ENCODE measurements at regions not wholly inside any gene's neighbourhood (a gene's known extent, or its start where the extent isn't known, plus 50 kb on each side); places are given as distances from the start of the nearest gene placed in this dataset.

GRCh38 chr16:85370881-85371651 is 242.1 kb upstream of the GSE1 start:
- no peaks in the 10 kb centered on the region for H3K9me3 Mint-ChIP-seq
- H3K27ac Mint-ChIP-seq: no peak overlapping the region
- no peak overlapping the region for H3K4me3 Mint-ChIP-seq
- H3K27me3 Mint-ChIP-seq (ENCODE audit: low read depth): no peaks in the 10 kb centered on the region
- H3K36me3 Mint-ChIP-seq (ENCODE audit: low read depth): no peaks in the 10 kb centered on the region
- peaks cover 3% of the 10 kb centered on the region for H3K4me1 Mint-ChIP-seq (ENCODE audit: low read depth)

DNA sequence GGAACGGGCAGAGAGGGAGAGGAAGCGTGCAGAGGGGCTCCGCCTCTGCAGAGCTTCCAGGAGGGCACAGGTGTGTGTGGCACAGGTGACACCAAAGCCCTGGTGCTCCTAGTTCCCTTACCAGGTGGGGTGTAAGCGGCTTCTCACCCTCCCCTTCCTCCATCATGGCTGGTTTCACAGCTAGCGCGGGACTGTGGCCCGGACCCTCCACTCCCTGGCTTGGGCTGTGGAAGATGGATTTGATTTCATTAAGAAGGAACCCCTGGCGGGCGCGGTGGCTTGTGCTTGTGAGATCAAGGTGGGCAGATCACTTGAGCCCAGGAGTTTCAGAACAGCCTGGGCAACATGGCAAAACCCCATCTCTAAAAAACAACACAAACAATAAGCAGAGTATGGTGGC is 241.2 kb upstream of the GSE1 start:
- Mint-ChIP-seq H3K4me1 (ENCODE audit: low read depth) (peaks cover 3% of the 10 kb centered on the region), H3K4me3 (no peak overlapping the region), H3K27ac (no peak overlapping the region), H3K27me3 (ENCODE audit: low read depth) (no peaks in the 10 kb centered on the region), H3K36me3 (ENCODE audit: low read depth) (no peaks in the 10 kb centered on the region), H3K9me3 (no peaks in the 10 kb centered on the region)

DNA sequence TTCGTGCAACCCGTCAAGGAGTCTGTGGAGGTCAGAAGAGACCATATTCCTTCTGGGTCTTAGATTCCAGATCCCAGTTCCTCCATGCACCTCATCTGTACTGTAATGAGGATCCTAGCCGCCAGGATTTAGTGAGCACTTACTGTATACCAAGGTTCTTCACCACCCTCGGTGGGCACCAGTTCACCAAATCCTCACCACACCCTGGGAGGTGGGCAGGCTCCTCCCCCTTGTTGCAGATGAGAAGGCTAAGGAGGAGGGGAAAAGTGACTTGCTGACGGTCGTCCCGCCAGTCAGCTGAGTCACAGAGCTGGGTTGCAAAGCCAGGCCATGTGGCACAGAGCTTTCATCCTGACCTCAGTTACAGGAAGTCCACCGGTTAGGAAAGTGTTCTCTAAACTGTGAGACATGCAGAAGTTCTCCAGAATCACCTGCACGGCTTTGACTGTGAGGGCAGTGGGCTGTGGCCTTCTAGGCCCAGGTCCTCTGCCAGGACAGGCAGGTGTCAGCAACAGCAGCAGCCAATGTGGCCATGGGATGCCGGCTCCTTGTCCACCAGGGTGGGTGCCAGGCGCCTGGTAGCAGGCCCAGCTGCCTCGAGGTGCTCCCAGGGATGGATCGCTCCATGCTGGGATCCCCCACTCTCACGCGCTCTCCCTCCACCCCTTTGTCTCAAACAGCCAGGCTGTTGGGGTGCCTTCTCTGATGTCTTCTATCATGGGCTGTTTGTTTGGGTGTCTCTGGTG is 240.3 kb upstream of the GSE1 start:
- Mint-ChIP-seq H3K27ac (no peak overlapping the region), H3K9me3 (no peaks in the 10 kb centered on the region), H3K36me3 (ENCODE audit: low read depth) (no peaks in the 10 kb centered on the region), H3K4me1 (ENCODE audit: low read depth) (peaks cover 3% of the 10 kb centered on the region), H3K4me3 (no peak overlapping the region), H3K27me3 (ENCODE audit: low read depth) (no peaks in the 10 kb centered on the region)

DNA sequence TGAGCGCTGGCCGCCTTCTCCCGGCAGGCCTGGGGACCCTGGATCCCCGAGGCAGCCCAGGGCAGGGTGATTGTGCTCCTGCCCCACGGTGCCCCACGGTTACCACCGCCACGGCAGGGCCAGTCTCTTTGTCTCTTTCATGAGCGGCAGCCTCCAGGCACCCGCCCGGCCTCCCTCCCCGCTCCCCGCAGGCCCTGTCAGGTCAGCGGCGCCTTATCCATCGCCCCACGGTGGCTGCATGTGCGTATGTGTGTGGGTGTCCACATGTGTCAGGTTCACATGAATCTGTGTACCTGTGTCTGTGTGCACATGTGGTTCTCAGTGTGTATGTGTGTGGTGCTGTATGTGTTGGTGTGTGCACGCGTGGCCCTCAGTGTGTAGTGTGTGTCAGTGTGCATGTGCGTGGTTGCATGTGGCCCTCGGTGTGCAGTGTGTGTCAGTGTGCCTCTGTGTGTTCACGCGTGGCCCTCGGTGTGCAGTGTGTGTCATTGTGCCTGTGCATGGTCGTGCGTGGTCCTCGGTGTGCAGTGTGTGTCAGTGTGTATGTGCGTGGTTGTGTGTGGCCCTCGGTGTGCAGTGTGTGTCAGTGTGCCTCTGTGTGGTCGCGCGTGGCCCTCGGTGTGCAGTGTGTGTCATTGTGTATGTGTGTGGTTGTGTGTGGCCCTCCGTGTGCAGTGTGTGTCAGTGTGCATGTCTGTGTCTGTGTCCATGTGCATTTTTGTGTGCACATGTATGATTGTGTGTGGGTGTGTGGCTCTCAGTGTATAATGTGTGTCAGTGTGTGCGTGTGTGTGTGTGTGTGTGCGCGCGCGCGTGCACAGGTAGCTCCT is 239.2 kb upstream of the GSE1 start:
- Mint-ChIP-seq H3K27me3 (ENCODE audit: low read depth) (no peaks in the 10 kb centered on the region), H3K9me3 (no peaks in the 10 kb centered on the region), H3K4me3 (no peak overlapping the region), H3K36me3 (ENCODE audit: low read depth) (no peaks in the 10 kb centered on the region), H3K4me1 (ENCODE audit: low read depth) (peaks cover 3% of the 10 kb centered on the region), H3K27ac (no peak overlapping the region)

DNA sequence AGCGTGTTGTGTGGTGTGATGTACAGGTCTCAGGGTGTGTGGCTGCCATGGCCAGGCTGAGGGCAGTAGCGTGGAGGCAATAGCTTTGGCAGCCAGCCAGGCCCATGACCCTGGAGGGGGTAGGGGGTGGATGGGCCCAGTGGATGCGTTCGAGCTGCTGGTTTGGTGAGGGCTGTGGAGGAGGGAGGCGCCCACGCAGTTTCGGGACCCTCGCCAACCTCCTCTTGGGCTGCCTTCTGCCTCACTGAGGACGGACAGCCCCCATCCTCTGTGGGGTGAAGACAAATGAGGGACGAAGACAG is 238.6 kb upstream of the GSE1 start:
- Mint-ChIP-seq H3K36me3 (ENCODE audit: low read depth) (no peaks in the 10 kb centered on the region), H3K27ac (no peak overlapping the region), H3K4me3 (no peak overlapping the region), H3K27me3 (ENCODE audit: low read depth) (no peaks in the 10 kb centered on the region), H3K4me1 (ENCODE audit: low read depth) (peaks cover 3% of the 10 kb centered on the region), H3K9me3 (no peaks in the 10 kb centered on the region)

DNA sequence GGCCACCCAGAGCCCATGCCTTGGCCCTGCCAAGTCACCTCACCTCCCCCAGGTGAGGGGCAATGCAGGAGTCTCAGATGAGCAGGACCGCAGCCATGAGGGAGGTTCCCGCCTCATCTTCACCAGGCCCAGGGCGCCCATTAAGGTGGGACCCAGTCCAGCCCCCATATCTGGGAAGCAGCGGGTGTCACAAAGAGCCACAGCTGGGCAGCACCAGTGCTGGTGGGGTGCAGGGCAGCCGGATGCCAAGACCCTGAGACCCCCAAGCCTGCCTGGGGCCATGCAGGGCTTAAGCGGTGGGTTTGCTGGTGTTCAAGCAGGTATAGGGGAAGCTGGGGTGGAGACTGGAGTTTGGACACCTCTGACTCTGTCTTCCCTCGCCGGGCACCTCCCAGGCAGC is 237.8 kb upstream of the GSE1 start:
- Mint-ChIP-seq H3K9me3 (no peaks in the 10 kb centered on the region), H3K27me3 (ENCODE audit: low read depth) (no peaks in the 10 kb centered on the region)

GRCh38 chr16:85376292-85377095 is 236.6 kb upstream of the GSE1 start:
- H3K4me3 Mint-ChIP-seq: no peak overlapping the region
- no peaks in the 10 kb centered on the region for H3K9me3 Mint-ChIP-seq
- H3K27ac Mint-ChIP-seq: no peak overlapping the region
- no peaks in the 10 kb centered on the region for H3K36me3 Mint-ChIP-seq (ENCODE audit: low read depth)
- no peaks in the 10 kb centered on the region for H3K27me3 Mint-ChIP-seq (ENCODE audit: low read depth)
- peaks cover 3% of the 10 kb centered on the region for H3K4me1 Mint-ChIP-seq (ENCODE audit: low read depth)

More for the DNA sequence above, 237.8 kb upstream of the GSE1 start:
- H3K4me1 Mint-ChIP-seq (ENCODE audit: low read depth): peaks cover 3% of the 10 kb centered on the region
- no peak overlapping the region for H3K4me3 Mint-ChIP-seq
- no peak overlapping the region for H3K27ac Mint-ChIP-seq
- H3K36me3 Mint-ChIP-seq (ENCODE audit: low read depth): no peaks in the 10 kb centered on the region

DNA sequence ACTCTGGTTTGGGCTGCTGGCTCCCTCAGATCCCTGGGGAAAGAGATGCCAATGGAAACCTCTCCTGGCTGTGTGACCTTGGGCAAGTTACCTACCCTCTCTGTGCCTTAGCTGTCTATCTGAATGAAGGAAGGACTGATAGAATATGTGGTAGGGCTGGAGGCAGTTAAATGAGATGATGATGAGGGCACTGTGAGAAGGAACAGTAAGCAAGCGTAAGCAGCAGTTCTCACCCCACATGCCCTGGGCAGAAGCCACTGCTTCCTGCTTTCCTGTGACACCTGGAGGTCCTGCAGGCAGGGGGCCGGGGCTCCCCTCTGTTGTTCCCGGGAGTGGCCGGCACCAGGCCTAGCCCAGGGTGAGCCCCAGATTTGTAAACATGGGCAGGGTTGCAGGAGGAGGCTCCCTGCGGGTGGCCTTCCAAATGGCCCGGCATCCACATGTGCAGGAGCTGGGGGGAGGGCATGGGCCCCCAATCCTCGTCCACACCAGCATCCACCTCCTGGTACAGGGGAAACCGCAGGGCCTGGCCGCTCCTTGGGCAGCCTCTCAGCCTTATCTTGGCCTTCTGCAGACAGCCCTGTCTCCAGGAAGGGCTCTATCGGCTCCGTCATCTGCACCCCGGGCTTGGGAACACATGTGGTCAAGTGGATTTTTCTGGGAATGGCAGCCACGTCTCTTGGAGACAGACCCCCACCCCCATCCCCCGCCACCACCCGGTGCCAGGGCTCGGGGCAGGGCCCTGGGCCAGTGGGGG is 235.6 kb upstream of the GSE1 start:
- H3K27me3 Mint-ChIP-seq (ENCODE audit: low read depth): no peaks in the 10 kb centered on the region
- H3K27ac Mint-ChIP-seq: no peak overlapping the region
- no peak overlapping the region for H3K4me3 Mint-ChIP-seq
- no peaks in the 10 kb centered on the region for H3K9me3 Mint-ChIP-seq
- H3K36me3 Mint-ChIP-seq (ENCODE audit: low read depth): no peaks in the 10 kb centered on the region
- peaks cover 3% of the 10 kb centered on the region for H3K4me1 Mint-ChIP-seq (ENCODE audit: low read depth)

DNA sequence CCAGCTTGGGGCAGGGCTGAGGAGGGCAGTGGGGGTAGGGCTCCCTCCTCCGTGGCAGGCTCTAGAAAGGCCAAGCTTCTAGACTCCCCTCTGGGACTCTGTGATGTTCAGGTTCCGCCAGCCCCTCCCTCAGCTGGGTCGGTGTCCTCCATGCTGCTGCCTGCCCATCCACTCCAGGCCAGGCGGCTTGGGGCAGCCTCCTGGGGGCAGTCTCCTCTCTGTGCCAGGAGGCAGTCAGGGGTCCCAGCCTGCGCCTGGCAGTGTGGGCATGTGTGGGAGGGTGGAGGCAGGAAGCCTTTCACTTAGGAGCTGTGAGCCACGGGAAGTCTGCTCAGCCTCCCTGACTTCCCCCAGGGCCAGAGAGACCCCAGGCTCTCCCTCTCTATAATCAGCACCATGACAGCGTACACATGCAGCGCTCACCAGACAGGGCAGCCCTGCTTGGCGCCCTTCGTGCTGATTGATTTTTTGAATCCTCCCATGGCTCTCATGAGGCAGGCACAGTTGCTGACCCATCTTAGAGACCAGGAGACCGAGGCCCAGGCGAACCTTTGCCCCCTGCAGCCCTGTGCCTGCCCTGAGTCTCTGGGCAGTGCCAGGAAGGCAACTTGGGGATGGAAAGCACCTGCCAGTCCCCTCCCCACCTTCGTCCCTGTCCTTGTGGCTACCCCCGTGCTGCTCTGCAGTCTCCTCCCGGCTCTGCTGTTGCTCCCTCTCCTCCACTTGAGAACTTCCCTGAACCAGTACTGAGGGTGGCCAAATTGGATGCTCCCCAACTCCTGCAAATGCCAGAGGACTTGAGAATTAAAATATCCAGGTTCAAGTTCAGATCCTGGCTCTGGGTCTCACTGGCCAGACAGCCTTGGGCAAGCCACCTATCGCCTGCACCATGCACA is 234.7 kb upstream of the GSE1 start:
- Mint-ChIP-seq H3K36me3 (ENCODE audit: low read depth) (no peaks in the 10 kb centered on the region), H3K4me1 (ENCODE audit: low read depth) (no peaks in the 10 kb centered on the region), H3K27ac (no peak overlapping the region), H3K4me3 (no peak overlapping the region), H3K27me3 (ENCODE audit: low read depth) (no peaks in the 10 kb centered on the region), H3K9me3 (no peaks in the 10 kb centered on the region)

DNA sequence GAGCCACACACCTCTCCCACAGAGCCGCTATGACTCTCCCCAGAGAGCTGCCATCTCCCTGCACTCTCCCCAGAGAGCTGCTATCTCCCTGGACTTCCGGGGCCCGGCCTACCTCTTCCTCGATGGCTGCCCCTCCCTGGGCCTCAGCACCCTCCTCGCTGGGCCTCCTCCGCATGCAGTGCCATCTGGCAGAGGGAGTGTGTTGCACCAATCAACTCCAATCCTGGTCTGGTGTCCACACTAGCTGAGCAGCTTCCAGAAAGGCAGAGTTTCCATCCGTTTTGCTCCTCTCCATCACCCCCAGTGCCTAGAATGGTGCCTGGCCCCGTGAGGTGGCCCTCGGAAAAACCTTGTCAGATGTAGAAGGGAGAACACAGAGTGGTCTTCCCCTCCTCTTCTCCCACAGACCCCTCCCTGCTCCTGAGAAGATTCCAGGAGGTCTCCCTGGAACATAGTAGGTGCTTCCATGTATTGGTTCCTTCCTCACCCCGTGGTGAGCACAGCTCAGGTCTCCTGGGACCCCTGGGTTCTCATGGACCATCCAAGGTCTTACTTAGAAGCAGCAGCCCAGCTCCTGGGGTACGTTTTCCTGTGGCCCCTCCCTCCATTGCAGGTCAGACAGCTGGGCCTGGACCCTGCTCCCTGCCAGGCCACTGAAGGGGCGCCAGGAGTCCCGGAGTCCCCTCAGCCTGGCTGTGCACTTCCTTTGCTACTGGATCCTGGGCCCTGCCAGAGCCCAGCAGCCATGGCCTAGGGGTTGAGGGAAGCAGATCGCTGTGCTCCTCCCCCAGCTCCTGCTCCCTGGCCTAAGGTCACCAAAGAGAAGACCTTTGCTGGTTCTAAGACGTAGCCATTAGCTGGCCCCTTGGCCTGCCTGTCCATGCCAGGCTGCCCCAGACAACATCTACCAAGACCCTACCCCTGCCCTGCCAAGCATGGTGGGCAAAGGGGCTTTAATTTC is 233.8 kb upstream of the GSE1 start:
- no peak overlapping the region for H3K27ac Mint-ChIP-seq
- no peaks in the 10 kb centered on the region for H3K36me3 Mint-ChIP-seq (ENCODE audit: low read depth)
- H3K9me3 Mint-ChIP-seq: no peaks in the 10 kb centered on the region
- no peaks in the 10 kb centered on the region for H3K4me1 Mint-ChIP-seq (ENCODE audit: low read depth)
- no peak overlapping the region for H3K4me3 Mint-ChIP-seq
- H3K27me3 Mint-ChIP-seq (ENCODE audit: low read depth): no peaks in the 10 kb centered on the region

GRCh38 chr16:85380002-85380395 is 233.1 kb upstream of the GSE1 start:
- no peaks in the 10 kb centered on the region for H3K27me3 Mint-ChIP-seq (ENCODE audit: low read depth)

More at GRCh38 chr16:85380002-85380395, 233.1 kb upstream of the GSE1 start:
- Mint-ChIP-seq H3K4me1 (ENCODE audit: low read depth) (no peaks in the 10 kb centered on the region), H3K36me3 (ENCODE audit: low read depth) (no peaks in the 10 kb centered on the region), H3K4me3 (no peak overlapping the region), H3K27ac (no peak overlapping the region), H3K9me3 (no peaks in the 10 kb centered on the region)

Measured in T-helper 1 cell treated with Interleukin-12 subunit alpha and Interleukin-12 subunit beta and Interleukin-4 antibody, amounts not matched to agents 30 μg/mL and 1 μg/mL, for 36 hours (primary cell).